T-helper 17 cell (primary cell): ENCODE measurements at regions not wholly inside any gene's neighbourhood (a gene's known extent, or its start where the extent isn't known, plus 50 kb on each side); places are given as distances from the start of the nearest gene placed in this dataset.
"Not testable (repeated sequence)": the region's sequence is repeated elsewhere in the genome, so short reads cannot be mapped to it uniquely, and the experiment has no call there.

Experiments
- ATAC-seq: fragments of 150-1000 bp; cut with Tn5 transposase; 2 replicates; pipeline ENCODE4 v1.10.0; 2021; ENCODE audit warnings: mild to moderate bottlenecking, moderate library complexity
- DNase-seq, 3 donors: peaks; one replicate each; pipeline versions ENCODE4 v3.0.0 to v3.0.0-alpha.2; 2020 to 2021
- H3K9me3 ChIP-seq: one replicate; pipeline ENCODE4 v1.7.0; 2013; ENCODE audit warnings: low read length, mild to moderate bottlenecking; ENCODE audit not compliant: control insufficient read depth, poor library complexity, severe bottlenecking
- H3K27ac Mint-ChIP-seq: one replicate; pipeline ENCODE4 v1.8.0; 2022; ENCODE audit warnings: mild to moderate bottlenecking, moderate library complexity, mixed read lengths
- H3K27me3 Mint-ChIP-seq: one replicate; pipeline ENCODE4 v1.8.0; 2022; ENCODE audit warnings: mixed read lengths
- H3K36me3 Mint-ChIP-seq: one replicate; pipeline ENCODE4 v1.8.0; 2022; ENCODE audit warnings: low read depth, mixed read lengths
- H3K4me1 Mint-ChIP-seq: one replicate; pipeline ENCODE4 v1.8.0; 2022; ENCODE audit warnings: mild to moderate bottlenecking, mixed read lengths
- H3K4me3 Mint-ChIP-seq: one replicate; pipeline ENCODE4 v1.8.0; 2022; ENCODE audit warnings: mild to moderate bottlenecking, moderate library complexity, mixed read lengths

GRCh38 chr7:115593111-115593510, 437.5 kb downstream of the TFEC start:
- Mint-ChIP-seq H3K27ac (no peak overlapping the region), H3K4me3 (no peak overlapping the region), H3K27me3 (no peaks in the 10 kb centered on the region), H3K36me3 (peaks cover 2% of the 10 kb centered on the region), H3K4me1 (no peaks in the 10 kb centered on the region)
- ATAC-seq = no peak
- DNase-seq = no peak
- H3K9me3 ChIP-seq = no peaks in the 10 kb centered on the region

DNA sequence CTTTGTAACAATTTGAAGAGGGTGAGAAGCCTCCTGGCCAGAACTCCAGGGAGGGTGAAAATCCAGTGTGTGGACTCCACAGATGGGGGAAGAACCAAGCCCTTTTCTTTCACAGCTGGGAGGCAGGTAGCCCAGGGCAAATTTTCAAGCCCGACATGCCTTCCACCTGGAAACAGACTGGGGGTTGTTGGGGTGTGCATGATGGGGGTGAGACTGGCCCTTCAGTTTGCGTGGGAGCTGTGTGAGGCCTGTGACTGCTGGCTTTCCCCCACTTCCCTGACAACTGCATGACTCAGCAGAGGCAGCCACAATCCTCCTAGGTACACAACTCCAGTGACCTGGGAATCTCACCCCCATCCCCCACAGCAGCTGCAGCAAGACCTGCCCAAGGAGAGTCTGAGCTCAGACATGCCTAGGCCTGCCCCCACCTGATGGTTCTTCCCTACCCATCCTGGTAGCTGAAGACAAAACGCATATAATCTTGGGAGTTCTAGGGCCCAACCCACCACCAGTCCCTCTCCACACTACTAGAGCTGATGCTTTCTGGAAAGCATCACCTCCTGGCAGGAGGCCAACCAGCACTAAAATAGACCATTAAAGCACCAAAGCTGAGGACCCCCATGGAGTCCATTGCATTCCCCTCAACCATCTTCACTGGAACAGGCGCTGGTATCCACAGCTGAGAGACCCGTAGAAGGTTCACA, 445.4 kb downstream of the TFEC start:
- no peak for ATAC-seq
- H3K27ac Mint-ChIP-seq = no peak overlapping the region
- H3K4me1 Mint-ChIP-seq = peaks cover 5% of the 10 kb centered on the region
- peaks cover 2% of the 10 kb centered on the region for H3K36me3 Mint-ChIP-seq
- H3K9me3 ChIP-seq = no peaks in the 10 kb centered on the region
- DNase-seq = no peak
- H3K4me3 Mint-ChIP-seq = no peak overlapping the region
- H3K27me3 Mint-ChIP-seq = no peaks in the 10 kb centered on the region

- peaks cover 5% of the 10 kb centered on the region for H3K4me1 Mint-ChIP-seq
- no peak for ATAC-seq
Measured at GRCh38 chr7:115582956-115583355, 447.6 kb downstream of the TFEC start.

DNA sequence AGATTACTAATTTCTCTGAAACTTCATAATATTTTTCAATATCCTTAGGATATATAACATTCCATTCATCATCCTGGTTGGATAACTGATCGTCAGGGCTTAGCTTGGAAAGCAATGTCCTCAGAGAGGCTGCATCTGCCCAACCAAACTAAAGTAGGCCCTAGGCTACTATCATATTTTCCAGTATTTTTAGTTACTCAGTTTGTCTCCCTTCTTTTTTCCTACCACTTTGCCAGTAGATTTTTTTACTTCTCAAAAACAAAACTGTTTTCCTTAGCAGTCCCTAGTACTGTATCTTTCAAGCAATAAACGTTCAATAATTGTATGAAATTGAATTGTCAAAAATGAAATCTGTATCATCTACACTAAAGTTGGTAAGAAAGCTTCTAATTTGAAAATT, 452.0 kb downstream of the TFEC start:
- no peaks in the 10 kb centered on the region for H3K27me3 Mint-ChIP-seq
- H3K36me3 Mint-ChIP-seq = peaks cover 2% of the 10 kb centered on the region
- no peaks in the 10 kb centered on the region for H3K9me3 ChIP-seq
- H3K4me1 Mint-ChIP-seq = peaks cover 7% of the 10 kb centered on the region
- no peak overlapping the region for H3K4me3 Mint-ChIP-seq
- DNase-seq (no peak), ATAC-seq (no peak)
- H3K27ac Mint-ChIP-seq = no peak overlapping the region

More at GRCh38 chr7:115582956-115583355, 447.6 kb downstream of the TFEC start:
- H3K4me3 Mint-ChIP-seq = no peak overlapping the region
- no peak for DNase-seq
- no peak overlapping the region for H3K27ac Mint-ChIP-seq
- H3K27me3 Mint-ChIP-seq = no peaks in the 10 kb centered on the region
- peaks cover 2% of the 10 kb centered on the region for H3K36me3 Mint-ChIP-seq
- H3K9me3 ChIP-seq = no peaks in the 10 kb centered on the region

DNA sequence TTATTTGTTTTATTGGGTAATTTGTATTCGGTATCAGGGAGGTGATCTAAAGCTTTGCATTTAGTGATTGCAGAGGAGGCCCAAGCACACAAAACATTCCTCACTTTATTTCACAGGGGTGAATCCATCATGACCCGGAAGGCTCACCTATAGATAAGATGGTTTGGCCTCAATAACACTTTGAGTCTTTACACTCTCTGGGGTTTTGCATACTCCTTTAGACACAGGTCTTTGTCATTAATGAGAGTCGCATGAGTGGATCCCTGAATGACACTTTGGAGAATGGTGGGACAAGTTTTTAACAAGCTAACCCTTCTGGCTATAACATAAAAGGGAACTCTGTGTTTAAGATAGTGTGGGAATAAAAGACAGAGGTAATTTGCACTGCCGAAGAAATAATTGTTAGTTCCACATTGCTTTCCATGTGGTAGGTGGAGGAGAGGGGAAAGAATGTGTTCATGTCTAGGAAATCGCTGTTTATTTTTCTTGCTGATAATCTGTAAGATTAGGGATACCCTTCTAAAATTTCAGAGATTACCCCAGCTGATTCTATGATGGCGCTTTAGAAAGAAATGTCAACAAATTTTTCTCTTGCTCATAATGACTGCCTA, 455.8 kb downstream of the TFEC start:
- peaks cover 2% of the 10 kb centered on the region for H3K4me1 Mint-ChIP-seq
- ATAC-seq = no peak

GRCh38 chr7:115572111-115572510, 458.5 kb downstream of the TFEC start:
- H3K27ac Mint-ChIP-seq = no peak overlapping the region
- no peak for ATAC-seq

More for the DNA sequence above, 455.8 kb downstream of the TFEC start:
- Mint-ChIP-seq H3K36me3 (no peaks in the 10 kb centered on the region), H3K4me3 (no peak overlapping the region), H3K27ac (no peak overlapping the region), H3K27me3 (no peaks in the 10 kb centered on the region)
- H3K9me3 ChIP-seq = no peaks in the 10 kb centered on the region
- no peak for DNase-seq

GRCh38 chr7:115561335-115562110, 469.0 kb downstream of the TFEC start:
- ATAC-seq (no peak), DNase-seq (no peak)
- peaks cover 12% of the 10 kb centered on the region for H3K27me3 Mint-ChIP-seq
- H3K9me3 ChIP-seq = no peaks in the 10 kb centered on the region
- no peaks in the 10 kb centered on the region for H3K4me1 Mint-ChIP-seq
- H3K36me3 Mint-ChIP-seq = no peaks in the 10 kb centered on the region
- no peak overlapping the region for H3K4me3 Mint-ChIP-seq
- H3K27ac Mint-ChIP-seq = no peak overlapping the region

More at GRCh38 chr7:115572111-115572510, 458.5 kb downstream of the TFEC start:
- no peak for DNase-seq
- H3K27me3 Mint-ChIP-seq = peaks cover 8% of the 10 kb centered on the region
- H3K36me3 Mint-ChIP-seq = no peaks in the 10 kb centered on the region
- H3K4me3 Mint-ChIP-seq = no peak overlapping the region
- H3K4me1 Mint-ChIP-seq = peaks cover 2% of the 10 kb centered on the region
- H3K9me3 ChIP-seq = no peaks in the 10 kb centered on the region

- Mint-ChIP-seq H3K27me3 (peaks cover 12% of the 10 kb centered on the region), H3K4me3 (no peak overlapping the region), H3K4me1 (no peaks in the 10 kb centered on the region), H3K27ac (no peak overlapping the region), H3K36me3 (no peaks in the 10 kb centered on the region)
- DNase-seq (no peak), ATAC-seq (no peak)
- H3K9me3 ChIP-seq = no peaks in the 10 kb centered on the region
Measured at GRCh38 chr7:115559877-115560276, 470.7 kb downstream of the TFEC start.

DNA sequence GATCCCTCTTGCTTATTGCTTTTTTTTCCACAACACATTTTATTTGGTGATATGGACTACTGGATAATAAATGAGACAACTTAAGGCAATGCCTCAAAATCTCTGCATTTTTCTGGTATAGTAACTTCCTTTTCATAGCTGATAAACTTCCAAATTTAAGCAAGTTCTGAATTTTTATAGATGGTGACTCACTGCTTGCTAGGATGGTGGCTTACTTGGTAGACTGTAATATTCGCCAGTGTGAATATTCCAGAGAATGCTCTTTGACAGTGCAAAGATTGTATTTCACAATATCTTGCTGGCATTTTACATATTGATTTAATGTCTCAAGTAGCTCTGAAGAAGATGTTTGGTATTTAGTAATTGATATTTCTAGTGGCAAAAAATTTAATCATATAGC, 472.4 kb downstream of the TFEC start:
- H3K27ac Mint-ChIP-seq = no peak overlapping the region

GRCh38 chr7:115557296-115557695, 473.3 kb downstream of the TFEC start:
- ATAC-seq, H3K27me3 Mint-ChIP-seq, DNase-seq, H3K4me1 Mint-ChIP-seq, H3K9me3 ChIP-seq, H3K36me3 Mint-ChIP-seq, H3K27ac Mint-ChIP-seq, H3K4me3 Mint-ChIP-seq: not testable (repeated sequence)

More for the DNA sequence above, 472.4 kb downstream of the TFEC start:
- DNase-seq (no peak), ATAC-seq (no peak)
- Mint-ChIP-seq H3K4me3 (no peak overlapping the region), H3K4me1 (no peaks in the 10 kb centered on the region), H3K36me3 (no peaks in the 10 kb centered on the region), H3K27me3 (peaks cover 11% of the 10 kb centered on the region)
- H3K9me3 ChIP-seq = no peaks in the 10 kb centered on the region

DNA sequence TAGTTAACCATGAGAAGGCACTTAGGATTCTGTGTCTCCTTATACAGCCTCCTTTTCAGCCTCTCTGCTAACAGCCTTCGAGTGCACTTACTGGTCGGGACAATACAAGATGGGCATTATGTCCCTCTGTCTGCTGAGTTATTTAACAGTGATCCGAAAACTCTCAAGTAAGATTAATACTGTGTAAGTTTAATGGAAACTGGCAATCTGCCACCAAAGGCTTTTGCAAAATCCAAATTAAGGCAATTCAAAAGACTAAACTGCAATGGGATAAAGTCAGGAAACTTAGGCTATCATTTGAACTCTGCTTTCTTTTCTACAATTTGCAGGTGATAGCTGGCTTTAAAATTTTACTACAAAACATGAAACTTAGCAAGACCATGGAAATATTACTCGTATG, 477.8 kb downstream of the TFEC start:
- H3K9me3 ChIP-seq = no peaks in the 10 kb centered on the region
- H3K36me3 Mint-ChIP-seq = no peaks in the 10 kb centered on the region
- no peak for ATAC-seq
- no peak overlapping the region for H3K27ac Mint-ChIP-seq
- no peaks in the 10 kb centered on the region for H3K4me1 Mint-ChIP-seq
- H3K4me3 Mint-ChIP-seq = no peak overlapping the region
- H3K27me3 Mint-ChIP-seq = no peaks in the 10 kb centered on the region
- no peak for DNase-seq

DNA sequence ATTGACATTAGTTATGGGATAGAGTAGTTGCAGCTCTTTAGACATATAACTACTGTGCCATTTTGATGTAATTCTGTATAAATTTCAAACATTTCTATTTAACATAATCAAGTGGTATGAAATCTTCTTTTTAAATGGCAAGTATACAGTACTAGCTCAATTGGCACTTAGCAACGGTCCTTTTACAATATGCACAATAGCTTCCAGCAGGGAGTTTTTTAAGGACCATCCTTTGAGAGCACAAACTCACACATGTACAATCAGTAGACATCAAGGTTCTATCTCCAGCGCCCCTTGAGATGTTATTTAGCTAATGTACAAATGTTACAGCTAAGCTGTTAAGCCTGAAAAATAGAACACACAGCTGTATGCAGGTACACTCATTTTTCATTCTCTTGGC, 480.7 kb downstream of the TFEC start:
- ATAC-seq = no peak
- no peak for DNase-seq
- Mint-ChIP-seq H3K27ac (no peak overlapping the region), H3K4me1 (no peaks in the 10 kb centered on the region), H3K27me3 (no peaks in the 10 kb centered on the region), H3K36me3 (no peaks in the 10 kb centered on the region), H3K4me3 (no peak overlapping the region)
- no peaks in the 10 kb centered on the region for H3K9me3 ChIP-seq

DNA sequence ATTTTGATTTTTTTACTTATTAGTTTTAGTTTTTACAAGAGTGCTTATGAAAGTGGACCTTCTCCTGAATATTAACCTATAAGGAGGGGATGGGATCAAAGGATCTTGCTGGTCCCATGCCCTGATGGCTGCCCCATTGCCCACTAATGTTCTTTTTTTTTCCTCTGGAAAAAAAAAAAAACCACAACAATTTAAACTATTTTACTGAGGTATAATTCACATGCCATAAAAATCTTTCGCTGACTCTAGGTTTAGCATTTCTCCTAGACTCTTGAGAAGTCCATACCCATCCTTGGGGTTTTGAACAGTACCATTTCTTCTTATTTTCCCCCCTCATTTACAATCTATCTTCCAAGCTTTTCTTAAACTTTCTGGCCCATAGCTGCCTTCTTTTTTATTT, 481.8 kb downstream of the TFEC start:
- Mint-ChIP-seq H3K4me3 (no peak overlapping the region), H3K27ac (no peak overlapping the region), H3K27me3 (no peaks in the 10 kb centered on the region), H3K36me3 (no peaks in the 10 kb centered on the region), H3K4me1 (no peaks in the 10 kb centered on the region)
- DNase-seq (no peak), ATAC-seq (no peak)
- H3K9me3 ChIP-seq = no peaks in the 10 kb centered on the region
